Activated naive CD4-positive, alpha-beta T cell treated with anti-CD3 and anti-CD28 coated beads, Interleukin-2, amount 50 U/mL, for 16 hours (primary cell): ENCODE measurements at regions not wholly inside any gene's neighbourhood (a gene's known extent, or its start where the extent isn't known, plus 50 kb on each side); places are given as distances from the start of the nearest gene placed in this dataset.

ENCODE experiments used
- DNase-seq: peaks from one replicate; pipeline ENCODE4 v3.0.0-alpha.2; 2020

DNA sequence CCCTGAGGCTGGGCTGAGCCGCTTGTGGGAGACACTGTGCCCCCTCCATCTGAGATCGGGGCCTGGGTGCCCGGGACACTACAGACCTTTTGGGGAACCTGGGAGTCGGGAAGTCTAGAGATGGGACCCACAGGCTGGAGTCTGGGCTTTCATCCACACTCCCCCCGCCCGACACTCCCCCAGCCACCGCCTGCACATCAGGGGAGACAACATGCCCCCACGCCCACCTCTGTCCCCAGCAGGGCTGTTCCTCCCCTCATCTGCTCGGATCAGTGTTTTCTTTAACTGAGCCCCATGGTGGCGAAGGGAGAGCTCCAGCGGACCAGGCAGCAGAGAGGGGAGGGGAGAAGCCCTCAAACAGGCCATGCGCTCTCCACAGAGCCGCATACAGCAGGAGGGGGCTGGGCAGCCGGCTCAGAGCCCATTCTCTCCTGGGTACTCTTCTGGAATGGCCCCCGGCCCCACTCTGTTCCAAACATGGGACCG, 174.7 kb downstream of the IGLL1 start:
- DNase-seq = no peak

DNA sequence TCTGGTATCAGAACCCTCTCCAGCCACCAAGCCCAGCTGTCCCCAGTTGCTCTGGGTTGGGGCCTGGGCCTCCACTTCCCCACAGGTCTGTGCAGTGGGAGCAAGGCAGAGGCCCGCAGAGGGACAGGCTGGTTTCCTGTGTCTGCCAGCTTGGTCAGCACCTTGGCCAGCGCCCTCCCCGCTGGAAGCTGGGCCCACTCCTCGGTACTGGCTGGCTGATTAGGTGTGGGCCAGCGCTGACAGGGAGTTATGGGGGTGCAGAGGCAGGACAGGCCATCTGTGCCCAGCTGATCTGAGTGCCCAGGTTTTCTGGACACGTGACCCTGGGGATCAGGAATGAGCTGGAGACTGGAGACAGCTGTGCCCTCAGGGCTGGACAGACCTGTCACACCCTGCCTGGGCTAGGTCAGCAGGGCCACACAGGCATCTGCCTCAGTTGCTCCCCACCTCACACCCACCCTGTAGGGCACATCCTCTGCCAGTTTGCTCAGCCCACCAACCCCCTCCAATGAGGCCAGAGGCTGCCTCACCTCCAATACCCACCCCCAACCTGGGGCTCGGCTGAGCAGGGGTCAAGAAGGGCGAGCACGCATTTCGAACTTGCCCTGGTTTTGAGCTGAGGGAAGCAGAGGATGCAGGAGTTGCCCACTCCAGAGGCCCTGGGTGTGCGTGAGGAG, 175.3 kb downstream of the IGLL1 start:
- no peak for DNase-seq

DNA sequence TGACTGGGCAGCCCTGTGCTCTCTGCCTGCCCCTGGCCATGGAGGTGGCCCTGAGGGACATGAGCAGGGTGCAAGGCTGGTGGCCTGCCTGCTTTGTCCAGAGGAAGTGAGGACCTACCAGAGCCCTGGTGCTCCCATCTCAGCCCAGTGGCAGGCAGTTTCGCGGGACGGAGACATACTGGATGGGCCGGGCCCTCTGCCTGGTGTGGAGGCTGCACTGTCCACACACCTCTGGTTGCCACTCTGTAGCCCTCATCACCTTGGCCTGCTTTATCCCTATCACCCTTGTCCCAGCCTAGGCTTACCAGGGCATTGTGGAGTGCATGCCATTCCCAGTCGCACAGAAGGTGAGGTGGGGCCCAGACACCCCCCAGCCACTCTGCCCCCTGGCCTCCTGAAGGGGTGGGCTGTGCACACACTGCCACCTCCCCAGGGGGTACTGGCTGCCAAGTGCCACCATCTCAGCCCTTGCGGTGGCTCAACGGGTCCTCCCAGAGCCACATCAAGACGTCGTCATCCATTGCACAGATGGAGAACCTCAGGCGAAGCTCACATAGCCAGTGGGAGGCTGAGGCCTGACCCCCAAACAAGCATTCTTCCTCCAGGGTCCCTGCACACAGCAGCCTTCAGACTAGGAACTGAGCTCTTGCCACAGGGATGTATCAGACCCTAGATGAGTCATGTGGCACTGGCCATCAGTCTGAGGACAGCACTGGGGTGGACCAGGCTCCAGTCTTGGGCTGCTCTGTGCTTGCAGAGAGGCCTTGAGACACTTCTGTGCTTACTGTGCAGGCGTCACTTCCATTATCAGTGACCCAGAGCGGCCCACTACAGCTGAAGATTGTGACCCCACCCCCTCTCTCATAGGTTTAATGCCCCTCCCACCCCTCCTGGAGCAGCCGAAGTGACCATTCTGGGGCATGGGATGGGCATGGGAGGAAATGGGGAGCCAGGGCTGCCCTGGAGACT, 176.1 kb downstream of the IGLL1 start:
- no peak for DNase-seq

DNA sequence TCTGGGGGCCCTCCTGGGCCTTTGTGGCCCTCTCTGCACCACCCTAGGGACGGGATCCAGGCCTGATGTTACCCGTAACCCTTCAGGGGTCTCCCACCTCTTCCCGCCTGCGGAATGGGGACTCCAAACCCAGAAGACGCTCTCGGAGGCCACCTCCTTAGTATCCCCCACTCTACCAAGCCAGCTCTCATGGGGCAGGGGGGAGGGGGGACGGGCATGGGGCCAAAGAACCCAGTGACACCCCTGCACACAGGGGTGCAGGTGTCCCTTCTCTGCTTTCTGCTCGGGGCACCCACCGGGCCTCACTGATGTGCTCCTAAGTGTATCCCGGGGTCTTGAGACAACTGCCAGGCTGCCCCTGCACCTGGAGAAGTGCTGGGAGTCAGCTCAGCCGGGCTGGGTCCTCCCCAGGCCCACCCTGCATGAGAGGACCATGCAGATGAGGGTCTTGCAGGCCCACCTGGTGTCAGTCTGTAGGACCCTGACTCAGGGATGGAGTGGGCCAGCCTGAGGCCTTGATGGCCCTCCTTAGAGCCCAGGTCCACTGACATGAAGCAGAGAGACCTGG, 176.9 kb downstream of the IGLL1 start:
- DNase-seq = no peak

DNA sequence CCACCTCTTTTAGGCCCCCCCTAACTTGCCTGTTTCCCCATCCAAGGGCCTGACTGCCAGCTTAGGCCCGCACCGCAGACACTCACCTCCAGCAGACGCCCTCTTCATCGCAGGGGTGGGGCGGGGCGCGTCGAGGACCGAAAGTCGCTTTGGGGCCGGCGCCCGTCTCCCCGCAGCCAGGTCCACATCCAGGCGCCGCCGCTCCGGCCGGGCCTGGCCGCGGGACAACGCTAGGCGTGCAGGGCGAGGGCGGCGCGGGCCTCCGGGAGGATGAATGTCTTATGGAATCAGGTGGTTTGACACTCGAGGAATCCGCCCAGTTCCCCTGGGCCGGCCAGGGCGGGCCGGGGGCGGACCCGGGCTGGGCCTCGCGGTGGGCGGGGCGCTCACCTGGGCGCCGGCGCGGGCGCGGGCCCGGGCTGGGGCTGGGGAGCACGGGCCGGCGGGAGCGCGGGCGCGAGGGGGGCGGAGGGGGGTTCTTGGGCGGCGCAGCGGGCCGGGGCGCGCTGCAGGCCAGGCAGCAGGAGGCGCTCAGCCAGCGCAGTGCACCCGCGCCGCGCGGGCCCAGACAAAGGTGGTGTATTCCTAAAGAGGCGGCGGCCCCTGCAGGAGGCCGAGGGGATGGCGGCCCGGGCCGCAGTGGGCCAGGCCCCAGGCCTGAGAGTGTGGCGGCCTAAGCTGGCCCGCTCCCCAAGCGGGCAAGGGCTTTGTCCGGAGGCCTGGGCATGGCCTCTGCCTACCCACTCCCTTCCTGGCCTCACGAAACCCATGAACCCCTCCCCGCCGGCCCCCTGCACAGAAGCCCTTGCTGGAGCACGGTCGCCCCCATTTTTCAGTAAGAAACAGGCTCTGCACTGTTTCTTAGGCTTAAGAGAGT, 177.6 kb downstream of the IGLL1 start:
- peak; percentile 60 for DNase-seq

DNA sequence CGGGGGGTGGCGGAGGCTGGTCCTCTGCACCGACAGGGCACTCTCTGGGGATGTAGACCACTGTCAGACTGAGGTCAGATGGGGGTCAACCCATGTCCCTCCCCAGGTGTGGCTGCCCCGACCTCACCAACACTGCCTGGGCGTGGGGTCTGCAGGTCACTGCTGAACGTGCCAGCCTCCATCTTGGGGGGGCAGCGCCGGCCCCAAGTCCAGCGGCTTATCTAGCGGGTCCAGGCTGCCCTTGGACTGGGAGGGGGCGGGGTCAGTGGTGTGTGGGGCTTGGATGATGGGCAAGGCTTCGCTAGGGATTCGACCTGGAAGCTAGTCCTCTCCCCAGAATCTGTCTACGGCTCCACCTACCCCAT, 178.2 kb downstream of the IGLL1 start:
- no peak for DNase-seq

DNA sequence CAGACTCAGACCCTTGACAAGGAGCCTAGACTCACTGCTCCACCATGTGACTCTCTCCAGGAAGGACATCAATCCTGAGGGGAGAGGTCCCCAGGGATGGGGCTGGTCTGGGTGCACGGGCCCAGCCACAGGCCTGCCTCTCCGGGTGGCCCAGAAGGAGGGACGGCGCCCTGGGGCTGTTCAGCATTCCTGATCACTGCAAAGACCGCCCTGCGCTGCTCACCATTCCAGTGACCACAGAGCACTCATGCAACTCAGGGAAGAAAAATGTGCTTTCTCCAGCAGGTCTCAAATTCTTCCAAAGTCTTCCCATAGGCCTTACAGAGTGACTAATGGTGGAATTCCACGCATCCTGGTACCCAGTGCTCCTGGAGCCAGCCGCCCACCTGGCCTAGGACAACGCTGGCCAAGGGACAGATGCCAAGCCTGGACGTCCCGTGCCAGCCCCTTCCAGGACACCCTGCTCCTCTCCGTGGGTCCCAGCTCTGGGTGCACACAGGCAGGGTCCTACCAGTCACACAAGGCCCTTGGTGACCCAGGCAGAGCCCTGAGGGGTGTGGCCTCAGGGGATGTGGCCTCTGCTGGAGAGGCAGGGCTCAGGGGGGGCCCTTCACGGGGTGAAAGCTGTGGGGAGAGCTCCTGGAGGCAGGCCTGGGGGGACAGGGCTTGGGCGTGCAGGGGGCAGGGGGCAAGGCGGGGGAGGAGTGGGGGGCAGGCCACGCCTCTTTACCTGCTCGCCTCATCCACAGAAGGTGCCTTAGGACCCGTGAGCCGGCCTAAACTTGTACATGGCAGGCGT, 178.8 kb downstream of the IGLL1 start:
- no peak for DNase-seq

DNA sequence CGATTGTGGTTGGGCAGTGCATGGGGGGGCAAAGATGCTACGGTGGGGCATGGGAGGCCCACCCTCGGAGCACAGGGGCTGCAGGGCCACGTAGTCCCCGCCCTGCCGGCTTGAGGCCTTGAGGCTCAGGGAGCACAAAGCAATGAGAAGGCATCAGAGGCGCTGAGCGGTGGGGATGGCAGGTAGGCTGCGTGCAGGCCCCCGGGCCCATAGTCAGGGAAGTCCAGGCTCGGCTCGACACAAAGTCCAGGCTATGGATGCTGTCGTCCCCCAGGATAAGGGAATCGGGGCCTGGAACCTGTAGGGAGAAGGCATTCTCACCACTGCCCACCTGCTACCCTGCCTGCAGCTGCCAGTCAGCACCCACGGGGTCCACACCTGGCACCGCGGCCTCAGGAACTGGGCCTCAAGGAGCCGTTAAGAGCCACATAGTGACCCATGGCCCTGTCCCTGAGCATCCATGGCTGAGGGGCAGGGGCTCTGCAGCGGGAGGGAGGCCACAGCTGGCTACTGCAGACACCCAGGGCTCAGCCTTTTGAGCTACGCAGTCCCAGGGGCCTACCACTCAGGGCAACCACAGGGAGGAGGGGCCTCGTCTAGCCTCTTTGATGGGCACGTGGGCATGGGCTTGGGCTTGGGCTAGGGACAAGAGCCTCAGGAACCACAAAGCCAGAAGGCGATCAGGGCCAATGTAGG, 179.7 kb downstream of the IGLL1 start:
- no peak for DNase-seq

DNA sequence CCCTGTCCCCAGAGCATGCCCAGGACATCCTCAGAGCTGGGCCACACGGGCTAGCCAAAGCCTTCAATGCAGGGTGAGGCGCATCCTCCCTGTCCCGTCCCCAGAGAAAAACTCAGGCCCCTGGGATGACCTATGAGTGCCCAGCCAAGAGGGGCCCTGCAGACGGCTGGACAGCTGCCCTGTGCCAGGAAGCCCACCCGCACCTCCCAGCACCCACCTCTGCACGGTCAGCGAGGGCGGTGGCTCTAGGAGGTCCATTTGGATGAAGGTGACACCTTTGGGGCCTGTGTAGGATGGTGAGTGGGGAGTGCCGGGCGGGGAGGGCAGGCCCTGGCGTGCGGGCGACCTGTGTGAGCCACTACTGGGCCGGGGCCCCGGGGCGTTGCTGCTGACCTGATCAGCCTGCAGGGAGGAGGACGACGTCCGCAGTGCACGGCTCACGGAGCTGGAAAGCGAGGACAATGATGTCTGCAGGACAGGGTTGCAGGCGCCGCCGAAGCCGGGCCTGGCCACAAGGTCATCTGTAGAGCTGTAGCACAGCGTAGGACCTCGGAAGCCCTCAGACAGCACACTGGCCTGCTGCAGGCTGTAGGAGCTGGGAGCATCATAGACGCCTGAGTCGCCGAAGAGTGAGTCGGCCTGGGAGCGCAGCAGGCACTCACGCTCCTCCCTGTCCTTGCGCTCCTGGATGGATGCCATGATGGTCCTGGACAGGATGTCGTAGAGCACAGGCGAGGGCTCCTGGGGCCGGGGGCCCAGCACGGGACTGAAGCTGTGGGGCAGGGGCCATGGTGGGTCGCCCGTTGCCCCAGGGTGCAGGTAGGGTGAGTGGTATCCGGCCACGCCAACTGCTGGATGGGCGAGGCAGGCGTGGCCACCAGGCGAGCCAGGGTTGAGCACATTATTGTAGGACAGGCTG, 180.5 kb downstream of the IGLL1 start:
- no peak for DNase-seq

DNA sequence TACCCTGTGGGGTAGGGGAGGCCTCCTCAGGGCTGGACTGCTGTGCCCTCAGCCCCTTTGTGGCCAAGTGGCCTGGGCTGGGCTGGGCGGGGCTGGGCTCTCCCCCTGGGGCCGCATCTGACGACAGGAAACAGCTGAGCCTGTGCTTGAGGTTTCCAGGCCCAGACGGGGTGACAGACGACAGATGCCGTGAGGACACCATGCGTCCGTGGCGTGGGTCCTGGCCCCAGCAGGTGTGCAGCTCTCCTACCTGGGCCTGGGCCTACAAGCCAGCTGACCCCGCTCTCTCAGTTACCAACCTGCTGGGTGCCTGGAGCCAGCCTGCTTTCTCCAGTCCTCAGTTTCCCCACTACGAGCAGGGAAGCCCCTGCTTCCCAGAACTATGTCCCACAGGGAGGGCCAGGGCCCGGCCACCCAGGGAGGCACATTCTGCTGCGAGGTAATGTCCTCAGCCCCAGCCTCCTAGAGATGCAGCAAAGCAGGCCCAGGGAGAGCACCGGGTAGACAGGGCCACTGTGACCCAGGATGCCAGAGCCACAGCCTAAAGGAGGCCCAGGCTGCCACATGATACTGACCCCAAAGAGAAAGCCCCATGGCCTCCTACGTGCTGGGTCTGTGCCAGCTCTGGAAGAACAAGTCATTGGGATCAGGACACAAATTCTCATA, 181.3 kb downstream of the IGLL1 start:
- no peak for DNase-seq

DNA sequence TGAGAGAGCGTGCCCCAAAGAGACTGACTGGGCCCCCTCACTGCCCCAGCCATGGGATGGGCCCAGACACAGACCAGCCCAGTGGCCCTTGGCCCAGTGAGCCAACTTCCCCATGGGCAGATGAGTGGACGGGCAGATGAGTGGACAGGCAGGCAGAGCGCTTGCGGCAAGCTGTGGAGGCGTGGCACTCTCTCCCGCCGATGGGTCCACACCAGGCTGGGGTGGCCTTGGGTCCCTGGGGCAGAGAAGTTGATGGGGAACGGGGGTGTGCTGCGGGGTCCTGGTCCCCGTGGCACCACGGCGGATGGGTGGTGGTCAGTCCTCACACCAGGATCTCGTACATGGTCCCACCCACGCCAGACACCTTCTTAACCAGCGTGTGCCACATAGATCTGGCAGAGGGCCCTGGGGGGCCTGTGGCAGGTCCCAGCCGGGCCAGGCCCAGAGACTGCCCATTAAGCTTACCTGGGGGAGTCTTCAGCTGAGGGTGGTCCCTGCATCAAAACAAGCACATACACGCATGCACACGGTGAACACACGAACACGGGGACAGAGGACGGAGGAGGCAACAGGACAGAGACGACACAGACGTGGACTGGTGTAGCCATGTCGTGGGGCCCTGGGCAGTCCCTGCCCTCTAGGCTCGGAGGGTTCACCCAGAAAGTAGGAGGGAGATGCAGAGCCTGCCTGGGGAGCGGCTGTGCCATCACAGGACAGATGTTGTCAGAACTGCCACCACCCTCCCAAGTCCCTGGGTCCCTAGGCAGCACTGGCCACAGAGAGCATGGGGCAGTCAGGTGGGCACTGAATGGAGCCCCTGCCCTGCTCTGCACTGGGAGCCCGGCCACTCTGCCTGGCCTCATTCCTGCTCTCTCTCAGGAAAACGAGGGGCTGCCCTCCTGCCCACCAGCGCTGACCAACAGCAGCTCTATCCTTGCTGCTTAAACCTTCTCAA, 182.2 kb downstream of the IGLL1 start:
- no peak for DNase-seq

DNA sequence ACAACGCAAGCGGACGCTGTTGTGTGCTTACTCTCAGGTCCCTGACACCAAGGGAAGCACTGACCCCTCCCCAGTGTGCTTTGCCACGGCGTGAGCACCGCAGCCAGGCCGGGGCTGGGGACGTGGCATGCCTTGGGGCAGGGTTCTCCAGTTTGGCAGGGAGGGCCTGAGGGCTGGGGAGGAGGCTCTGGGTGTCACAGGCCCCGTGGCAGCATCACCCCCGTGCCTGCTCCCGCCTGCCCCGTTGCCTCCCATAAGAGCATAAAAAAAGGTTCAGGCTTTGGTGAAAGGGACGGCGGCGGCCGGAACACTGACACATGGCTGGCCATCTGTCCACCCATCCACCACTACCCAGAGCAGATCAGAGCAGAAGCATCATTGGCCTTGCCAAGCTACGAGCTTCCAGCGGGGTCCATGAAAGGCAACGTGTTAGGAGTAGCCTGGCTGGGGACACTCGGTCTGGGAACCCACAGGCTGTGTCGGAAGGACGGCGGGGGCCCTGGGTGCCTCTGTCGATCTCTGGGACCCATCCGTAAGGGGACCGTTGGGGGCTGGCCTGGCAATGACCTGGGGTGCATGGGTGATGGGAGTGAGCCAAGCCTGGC, 183.0 kb downstream of the IGLL1 start:
- DNase-seq = no peak

DNA sequence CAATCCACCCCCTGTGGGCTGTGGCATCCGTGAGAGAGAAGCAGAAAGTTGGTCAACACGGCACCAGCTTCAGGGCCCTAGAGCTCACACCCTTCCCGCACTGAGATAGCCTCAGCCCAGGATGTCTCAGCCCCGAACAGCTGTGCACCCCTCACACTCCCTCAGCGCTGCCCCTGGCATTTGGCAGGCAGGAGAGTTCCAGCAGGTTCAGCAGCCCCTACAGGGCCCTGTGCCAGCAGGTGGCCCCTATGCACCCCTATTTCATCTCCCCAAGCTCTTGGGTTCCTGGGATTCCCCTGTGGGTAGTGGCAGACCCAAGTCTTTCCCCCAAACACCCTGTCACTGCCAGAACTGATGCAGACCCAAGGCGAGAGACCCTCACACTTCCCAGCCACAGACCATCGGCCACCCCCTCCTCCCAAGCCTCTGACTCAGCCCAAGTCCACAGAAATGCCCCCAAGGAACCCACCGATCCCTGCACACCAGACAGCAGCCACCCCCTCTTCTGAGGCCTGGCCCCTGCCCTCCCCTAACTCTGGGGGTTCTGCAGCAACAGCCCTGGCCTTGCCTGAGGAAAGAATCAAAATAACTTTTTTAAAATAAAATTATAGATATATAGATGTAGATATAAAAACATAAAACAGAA, 183.6 kb downstream of the IGLL1 start:
- DNase-seq = no peak

DNA sequence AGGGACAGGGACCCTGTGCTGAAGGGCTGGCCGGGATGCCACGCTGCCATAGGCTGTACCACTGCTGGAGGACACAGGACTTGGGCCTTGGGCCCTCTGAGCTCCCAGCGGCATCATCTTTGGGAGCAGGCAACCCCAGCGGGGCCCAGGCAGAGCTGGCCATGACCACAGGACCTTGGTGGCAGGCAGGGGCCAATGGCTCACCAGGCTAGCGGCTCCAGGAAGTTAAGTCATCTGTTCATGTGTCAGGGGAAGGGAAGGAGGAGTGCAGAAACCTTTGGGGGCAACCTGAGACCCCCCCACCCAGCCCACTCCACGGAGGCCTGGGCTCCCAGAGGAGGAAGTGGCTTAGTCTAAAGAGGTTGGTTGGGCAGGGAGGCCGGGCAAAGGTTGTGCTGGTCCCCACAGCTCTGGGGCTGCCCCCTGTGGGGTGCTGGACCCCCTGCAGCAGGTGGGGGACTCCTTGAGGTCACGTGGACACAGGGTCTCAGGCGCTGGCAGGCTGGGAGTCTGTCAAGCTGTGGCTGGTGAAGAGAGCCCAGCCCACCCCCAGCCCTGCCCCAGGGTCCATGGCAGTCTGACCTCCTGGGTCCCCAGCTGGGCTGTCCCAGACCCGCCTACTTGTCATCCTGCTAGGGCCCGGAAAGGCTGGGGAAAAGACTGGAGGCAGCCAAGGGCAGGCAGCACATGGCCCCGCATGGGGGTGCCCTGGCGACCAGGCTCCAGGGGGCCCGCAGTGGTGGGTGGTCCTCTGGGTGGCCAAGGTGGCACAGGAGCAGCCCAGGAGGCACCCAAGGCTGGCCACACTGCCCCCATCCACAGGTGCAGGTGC, 184.3 kb downstream of the IGLL1 start:
- DNase-seq = no peak

DNA sequence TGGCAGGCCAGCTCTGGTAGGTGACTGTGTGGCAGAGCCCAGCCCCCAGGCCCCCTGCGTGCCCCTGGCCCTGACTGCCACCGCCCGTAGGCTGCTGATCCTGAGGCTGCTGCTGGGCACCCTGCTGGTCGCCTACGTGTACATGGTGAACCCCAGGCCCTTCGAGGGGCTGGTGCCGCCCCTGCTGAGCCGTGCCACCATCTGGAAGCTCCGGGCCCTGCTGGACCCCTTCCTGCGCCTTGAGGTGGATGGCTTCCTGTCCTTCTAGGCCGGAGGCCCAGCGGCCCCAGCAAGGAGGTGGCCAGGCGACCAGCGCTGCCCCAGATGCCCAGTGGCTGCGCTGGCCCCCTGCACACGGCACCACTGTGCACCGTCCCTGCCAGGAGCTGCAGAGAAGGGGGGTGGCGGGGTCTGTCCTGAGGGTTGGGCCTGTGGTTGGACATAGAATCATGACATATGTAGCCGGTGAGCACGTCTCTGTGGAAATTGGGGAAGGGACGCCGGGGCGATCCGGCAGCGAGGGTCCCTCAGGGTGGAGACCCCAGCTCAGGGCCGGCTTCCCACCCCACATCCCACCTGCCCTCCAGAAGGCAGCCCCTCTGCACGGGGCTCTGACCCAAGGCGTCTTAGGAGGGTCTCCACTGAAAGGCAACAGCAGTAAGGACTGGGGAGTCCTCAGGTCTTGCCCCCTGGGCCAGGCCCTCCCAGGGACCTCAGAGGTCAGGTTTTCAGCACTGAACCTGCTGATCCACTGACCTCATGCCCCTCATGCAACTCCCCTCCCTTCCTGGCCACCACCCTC, 185.4 kb downstream of the IGLL1 start:
- no peak for DNase-seq
